ENCODE measurements at regions not wholly inside any gene's neighbourhood (a gene's known extent, or its start where the extent isn't known, plus 50 kb on each side); places are given as distances from the start of the nearest gene placed in this dataset.

DNA sequence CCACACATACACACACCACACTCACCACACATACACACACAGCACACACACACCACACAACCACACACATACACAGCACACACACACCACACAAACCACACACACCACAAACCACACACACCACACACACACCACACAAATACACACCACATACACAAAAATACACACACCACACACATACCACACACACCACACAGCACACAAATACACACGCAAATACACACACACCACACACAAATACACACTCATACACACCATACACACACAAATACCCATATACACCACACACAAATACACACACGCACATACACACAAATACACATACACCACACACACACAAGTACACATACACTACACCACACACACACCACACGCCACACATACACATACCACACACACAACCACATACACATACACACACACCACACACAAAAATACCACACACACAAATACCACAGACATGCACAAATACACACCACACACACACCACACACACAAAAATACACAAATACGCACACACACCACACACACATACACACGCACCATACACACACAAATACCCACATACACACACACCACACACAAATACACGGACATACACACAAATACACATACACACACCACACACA, 134.6 kb upstream of the TWIST2 start:
- FAIRE-seq (no peak), DNase-seq (ENCODE audit: insufficient read length, low spot score) (no peak)
- TF ChIP-seq CTCF (IDR thresholded peaks at IDR 0.05; ENCODE audit: insufficient read depth, missing control alignments), result no peak

- no peak for TF ChIP-seq CTCF (IDR thresholded peaks at IDR 0.05; ENCODE audit: insufficient read depth, missing control alignments)
- DNase-seq (ENCODE audit: insufficient read length, low spot score) (no peak), FAIRE-seq (no peak)
Observed at GRCh38 chr2:238714038-238714528, 133.8 kb upstream of the TWIST2 start.

DNA sequence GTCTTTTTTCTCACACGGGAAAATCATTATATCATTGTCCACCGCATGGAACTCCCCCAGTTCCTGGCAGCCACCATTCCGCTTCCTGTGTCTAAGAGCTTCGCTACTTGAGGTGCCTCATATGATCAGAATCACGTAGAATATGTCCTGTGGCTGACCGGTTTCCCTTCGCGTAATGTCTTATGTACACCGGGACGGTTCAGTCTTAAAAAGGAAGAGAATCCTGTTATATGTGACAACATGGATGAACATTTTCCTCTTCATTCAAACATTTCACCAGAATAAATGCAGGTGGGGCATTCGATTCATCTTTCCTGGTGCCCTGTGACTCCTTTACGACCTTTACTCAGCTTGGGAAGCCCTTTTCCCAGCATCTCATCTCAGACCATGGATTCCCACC, 131.7 kb upstream of the TWIST2 start:
- no peak for TF ChIP-seq CTCF (IDR thresholded peaks at IDR 0.05; ENCODE audit: insufficient read depth, missing control alignments)
- no peak for FAIRE-seq
- no peak for DNase-seq (ENCODE audit: insufficient read length, low spot score)

GRCh38 chr2:238716585-238716984, 131.3 kb upstream of the TWIST2 start:
- no peak for FAIRE-seq
- no peak for TF ChIP-seq CTCF (IDR thresholded peaks at IDR 0.05; ENCODE audit: insufficient read depth, missing control alignments)
- no peak for DNase-seq (ENCODE audit: insufficient read length, low spot score)

- no peak for TF ChIP-seq CTCF (IDR thresholded peaks at IDR 0.05; ENCODE audit: insufficient read depth, missing control alignments)
- no peak for DNase-seq (ENCODE audit: insufficient read length, low spot score)
- FAIRE-seq, result no peak
Observed at GRCh38 chr2:238717084-238717483, 130.8 kb upstream of the TWIST2 start.

DNA sequence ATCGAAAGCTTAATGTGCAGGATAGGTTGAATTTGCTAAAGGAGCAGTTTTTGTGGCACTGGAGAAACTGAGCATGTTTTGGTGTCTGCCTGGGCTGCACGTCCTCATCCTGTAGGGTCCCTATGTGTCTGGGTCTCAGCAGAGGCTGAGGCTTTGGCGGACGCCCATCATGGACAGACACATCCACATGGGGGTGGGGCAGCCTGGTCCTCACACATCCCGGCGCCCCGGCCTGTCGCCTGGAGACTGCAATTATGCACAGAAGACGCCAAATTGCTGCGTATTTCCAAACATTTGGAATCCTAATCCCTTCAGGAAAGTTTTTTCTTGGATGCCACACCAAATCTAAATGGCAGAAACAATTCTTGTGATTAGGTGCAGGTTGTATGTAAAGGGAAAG, 128.2 kb upstream of the TWIST2 start:
- DNase-seq (ENCODE audit: insufficient read length, low spot score), result no peak
- TF ChIP-seq CTCF (IDR thresholded peaks at IDR 0.05; ENCODE audit: insufficient read depth, missing control alignments), result no peak
- FAIRE-seq, result no peak

DNA sequence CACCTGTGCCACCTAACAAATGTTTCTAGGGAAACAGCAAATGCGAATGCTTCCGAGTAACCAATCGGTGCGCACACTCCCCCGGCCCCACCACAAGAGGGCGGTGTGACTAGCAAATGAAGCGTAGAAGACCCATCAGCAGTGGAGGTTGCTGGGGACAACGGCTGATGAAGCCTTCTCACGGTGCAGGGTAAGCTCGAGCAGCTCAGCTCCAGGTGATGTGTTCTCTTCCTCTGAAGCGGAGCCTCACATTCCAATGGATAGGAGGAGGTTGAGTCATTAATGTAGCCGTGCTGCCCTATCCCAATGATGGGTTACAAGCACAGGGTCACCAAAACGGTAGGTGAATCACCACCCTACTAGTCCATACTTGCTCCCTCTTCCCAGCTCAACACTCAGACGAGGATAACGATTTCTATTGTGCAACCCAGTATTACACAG, 127.6 kb upstream of the TWIST2 start:
- TF ChIP-seq CTCF (IDR thresholded peaks at IDR 0.05; ENCODE audit: insufficient read depth, missing control alignments), result peak; percentile 32
- FAIRE-seq (no peak), DNase-seq (ENCODE audit: insufficient read length, low spot score) (no peak)
